Testis (tissue), 2 donors: ENCODE measurements at regions not wholly inside any gene's neighbourhood (a gene's known extent, or its start where the extent isn't known, plus 50 kb on each side); places are given as distances from the start of the nearest gene placed in this dataset.

ENCODE experiments used
- DNase-seq: peaks from one replicate; pipeline ENCODE4 v3.0.0-alpha.2; 2019
- H3K27ac ChIP-seq, 2 donors: fragments of 200-600 bp; sonication (generic); one replicate each; pipeline ENCODE4 v1.5.1; 2019
- H3K27me3 ChIP-seq: fragments of 200-600 bp; sonication (generic); one replicate; pipeline ENCODE4 v1.5.1; 2019
- H3K36me3 ChIP-seq: fragments of 200-600 bp; sonication (generic); one replicate; pipeline ENCODE4 v1.5.1; 2017; ENCODE audit warnings: low read depth; ENCODE audit errors: missing control alignments
- H3K4me1 ChIP-seq: fragments of 200-600 bp; sonication (generic); one replicate; pipeline ENCODE4 v1.5.1; 2019
- H3K4me3 ChIP-seq, 2 donors: fragments of 200-600 bp; sonication (generic); one replicate each; pipeline ENCODE4 v1.5.1; 2017 to 2019
- H3K9me3 ChIP-seq: fragments of 200-600 bp; sonication (generic); one replicate; pipeline ENCODE4 v1.5.1; 2017
- CTCF ChIP-seq, 3 experiments: fragments of 450-650 bp in 2 of 3; fragments of 200-600 bp in 1 of 3; sonication (generic) in 1 of 3; IDR thresholded peaks; one replicate each; pipeline ENCODE4 v1.5.1; 2016 to 2019; ENCODE audit warnings: antibody characterized with exemption in 3 of 3, mild to moderate bottlenecking in 2 of 3, moderate library complexity in 1 of 3
- POLR2A ChIP-seq: fragments of 450-650 bp; IDR thresholded peaks from one replicate; pipeline ENCODE4 v1.6.1; 2017; ENCODE audit warnings: antibody characterized with exemption, mild to moderate bottlenecking, moderate library complexity
- WGBS, 2 donors: methylation state at CpG; one replicate each; pipeline ENCODE4 v1.1.5; 2018; 5-methylcytosine and 5-hydroxymethylcytosine counted together
- intact Hi-C: fragments of 100-400 bp; cut with DNase I; formaldehyde crosslinking; loops from one replicate; pipeline ENCODE4 v1.15.1; 2023; ENCODE audit warnings: low total_unique reads

GRCh38 chr4:57234252-57234775, 124.1 kb upstream of the IGFBP7 start:
- no peak for DNase-seq
- Histone ChIP-seq H3K4me1 (no peaks in the 10 kb centered on the region), H3K9me3 (no peaks in the 10 kb centered on the region), H3K4me3 (no peak overlapping the region), H3K36me3 (no peaks in the 10 kb centered on the region), H3K27me3 (no peaks in the 10 kb centered on the region), H3K27ac (no peak overlapping the region)
- WGBS, 2 donors = 78% methylated on average over 12 of the region's 12 CpGs
- intact Hi-C loops = no loop called here
- TF ChIP-seq CTCF (IDR thresholded peaks at IDR 0.05) (no peak), POLR2A (no peak)

GRCh38 chr4:57233386-57233785, 123.2 kb upstream of the IGFBP7 start:
- H3K9me3 ChIP-seq = no peaks in the 10 kb centered on the region
- no peak for DNase-seq
- H3K4me3 ChIP-seq = no peak overlapping the region
- no peak overlapping the region for H3K27ac ChIP-seq
- no peaks in the 10 kb centered on the region for H3K27me3 ChIP-seq
- no peaks in the 10 kb centered on the region for H3K4me1 ChIP-seq
- 57 to 61% methylated on average over 4 of the region's 4 CpGs for WGBS, 2 donors
- no peaks in the 10 kb centered on the region for H3K36me3 ChIP-seq
- intact Hi-C loops = no loop called here
- TF ChIP-seq POLR2A (no peak), CTCF (IDR thresholded peaks at IDR 0.05) (no peak)

GRCh38 chr4:57231781-57232180, 121.6 kb upstream of the IGFBP7 start:
- H3K27me3 ChIP-seq = no peaks in the 10 kb centered on the region
- no peak overlapping the region for H3K27ac ChIP-seq
- DNase-seq = no peak
- no peaks in the 10 kb centered on the region for H3K4me1 ChIP-seq
- WGBS, 2 donors = 80 to 95% methylated on average over 2 of the region's 2 CpGs
- H3K4me3 ChIP-seq = no peak overlapping the region
- intact Hi-C loops = no loop called here
- TF ChIP-seq POLR2A = no peak
- TF ChIP-seq CTCF (IDR thresholded peaks at IDR 0.05) = no peak
- no peaks in the 10 kb centered on the region for H3K9me3 ChIP-seq
- H3K36me3 ChIP-seq = no peaks in the 10 kb centered on the region

GRCh38 chr4:57220734-57221133, 110.5 kb upstream of the IGFBP7 start:
- WGBS, 2 donors = 85 to 89% methylated on average over 2 of the region's 2 CpGs
- Histone ChIP-seq H3K9me3 (no peaks in the 10 kb centered on the region), H3K4me1 (no peaks in the 10 kb centered on the region), H3K27ac (no peak overlapping the region), H3K4me3 (no peak overlapping the region), H3K27me3 (no peaks in the 10 kb centered on the region), H3K36me3 (no peaks in the 10 kb centered on the region)
- no peak for TF ChIP-seq CTCF (IDR thresholded peaks at IDR 0.05)
- TF ChIP-seq POLR2A = no peak
- DNase-seq = no peak
- intact Hi-C loops = no loop called here

GRCh38 chr4:57220172-57220571, 110.0 kb upstream of the IGFBP7 start:
- H3K4me1 ChIP-seq = no peaks in the 10 kb centered on the region
- DNase-seq = no peak
- H3K27ac ChIP-seq = no peak overlapping the region
- intact Hi-C loops = no loop called here
- H3K27me3 ChIP-seq = no peaks in the 10 kb centered on the region
- H3K36me3 ChIP-seq = no peaks in the 10 kb centered on the region
- TF ChIP-seq POLR2A (no peak), CTCF (IDR thresholded peaks at IDR 0.05) (no peak)
- no peaks in the 10 kb centered on the region for H3K9me3 ChIP-seq
- 94 to 100% methylated on average over 2 of the region's 2 CpGs for WGBS, 2 donors
- no peak overlapping the region for H3K4me3 ChIP-seq
